ENCODE measurements at regions not wholly inside any gene's neighbourhood (a gene's known extent, or its start where the extent isn't known, plus 50 kb on each side); places are given as distances from the start of the nearest gene placed in this dataset.

DNA sequence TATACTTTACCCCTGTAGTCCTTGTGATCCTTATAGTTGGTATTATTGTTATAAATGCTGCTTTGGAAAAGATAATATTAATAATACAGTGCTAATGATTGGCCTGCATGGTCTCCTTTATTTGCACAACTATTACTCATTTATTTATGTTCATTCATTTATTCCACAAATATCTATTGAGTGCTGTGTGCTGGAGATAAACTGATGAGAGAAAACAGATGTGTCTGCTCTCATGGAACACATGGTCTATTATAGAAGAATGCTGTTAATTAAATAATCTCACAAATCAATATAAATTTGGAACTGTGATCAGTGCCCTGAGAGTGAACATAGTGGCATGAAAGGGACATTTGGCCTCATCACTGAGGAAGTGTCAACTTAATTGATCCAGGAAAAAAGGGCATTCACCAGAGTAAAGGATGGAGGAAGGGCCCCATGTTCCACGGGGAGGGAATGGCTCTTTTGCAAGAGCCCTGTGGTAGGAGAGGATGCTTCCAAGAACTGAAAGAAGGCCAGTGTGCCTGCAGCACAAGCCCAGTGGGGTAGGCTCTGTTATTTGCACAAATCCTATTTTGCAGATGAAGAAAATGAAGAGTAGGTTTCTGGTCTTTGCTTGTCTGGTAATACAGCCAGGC lies 91.5 kb upstream of the STK39 start:
- no peak for DNase-seq (ENCODE audit: low spot score)

DNA sequence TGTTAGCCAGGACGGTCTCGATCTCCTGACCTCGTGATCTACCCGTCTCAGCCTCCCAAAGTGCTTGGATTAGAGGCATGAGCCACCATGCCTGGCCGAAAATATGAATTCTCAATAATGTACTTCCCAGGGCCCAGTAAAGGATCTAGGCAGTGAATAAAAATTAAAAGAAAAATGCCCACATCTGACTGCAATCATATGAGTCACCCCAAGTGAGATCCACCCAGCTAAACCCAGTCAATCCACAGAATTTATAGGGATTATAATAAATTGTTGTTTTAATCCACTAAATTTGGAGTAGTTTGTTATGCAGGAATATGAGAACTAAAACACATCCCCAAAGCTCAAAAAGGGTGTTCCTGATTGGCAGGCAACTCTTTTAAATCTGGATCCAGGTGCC lies 93.5 kb upstream of the STK39 start:
- no peak for DNase-seq (ENCODE audit: low spot score)

DNA sequence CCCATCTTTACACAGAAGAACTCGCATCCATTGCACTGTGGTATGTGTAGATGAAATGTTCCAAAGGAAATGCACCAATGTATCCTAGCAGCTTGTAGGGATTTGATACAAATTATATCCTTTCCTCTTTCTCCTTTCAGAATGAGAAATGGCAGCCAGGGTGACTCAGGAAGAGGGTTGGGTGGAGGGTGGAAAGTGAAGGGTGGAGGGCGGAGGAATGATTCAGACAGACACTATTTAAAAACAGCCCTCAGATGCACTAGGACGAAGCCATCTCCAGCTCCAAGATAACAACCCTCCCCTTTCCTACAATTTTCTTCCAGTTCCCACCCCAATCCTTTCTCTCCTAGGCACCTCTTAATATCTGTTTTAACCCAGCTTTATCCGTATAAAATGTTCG lies 96.2 kb upstream of the STK39 start:
- no peak for DNase-seq (ENCODE audit: low spot score)

- DNase-seq (ENCODE audit: low spot score), result no peak
Measured at GRCh38 chr2:168344706-168345105, 97.3 kb upstream of the STK39 start.

DNA sequence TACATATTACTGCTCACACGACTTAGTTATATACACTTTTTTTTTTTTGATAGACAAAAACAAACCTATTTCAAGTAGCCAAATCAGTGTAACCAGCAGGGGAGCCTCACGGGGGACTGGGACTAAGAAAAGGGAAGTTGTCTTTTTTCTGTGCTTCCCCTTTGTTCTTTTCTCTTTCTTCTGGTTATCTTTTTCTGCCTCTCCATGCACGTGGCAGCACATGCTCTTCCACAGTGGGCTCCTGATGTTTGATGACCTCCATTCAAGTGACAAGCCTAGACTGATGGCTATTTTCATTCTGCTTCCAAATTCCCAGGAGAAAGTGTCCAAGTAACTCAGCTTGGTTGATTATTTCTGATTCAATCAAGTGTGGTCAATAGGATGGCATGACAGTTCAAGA lies 98.2 kb upstream of the STK39 start:
- DNase-seq (ENCODE audit: low spot score), result no peak

GRCh38 chr2:168346725-168347477 lies 99.5 kb upstream of the STK39 start:
- DNase-seq (ENCODE audit: low spot score), result peak; percentile 61

GRCh38 chr2:168348076-168348475 lies 100.7 kb upstream of the STK39 start:
- DNase-seq (ENCODE audit: low spot score), result peak; percentile 48

- DNase-seq (ENCODE audit: low spot score), result peak; percentile 3
Measured at GRCh38 chr2:168350380-168350779, 103.0 kb upstream of the STK39 start.

- no peak for DNase-seq (ENCODE audit: low spot score)
Measured at GRCh38 chr2:168353251-168353650, 102.8 kb upstream of the CERS6 start.

DNA sequence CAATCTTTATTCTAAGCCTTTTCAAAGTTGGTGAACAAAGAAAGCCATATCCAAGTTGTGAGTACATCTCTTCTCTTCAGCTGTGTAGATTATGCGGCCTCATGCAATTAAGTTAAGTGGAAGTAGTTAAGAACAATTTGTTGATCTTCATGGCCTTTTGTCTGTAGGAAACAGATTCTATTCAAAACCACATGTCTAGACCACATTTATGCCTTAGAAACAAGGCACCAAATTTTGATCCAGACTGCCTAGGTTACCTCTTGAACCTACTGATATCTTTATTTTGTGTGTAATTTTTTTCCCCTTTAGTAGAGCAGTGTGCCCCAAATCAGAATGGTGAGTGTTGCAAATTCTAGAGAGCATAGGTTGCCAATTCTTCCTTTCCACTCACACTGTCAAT lies 101.6 kb upstream of the CERS6 start:
- no peak for DNase-seq (ENCODE audit: low spot score)

GRCh38 chr2:168355121-168355520 lies 101.0 kb upstream of the CERS6 start:
- peak; percentile 56 for DNase-seq (ENCODE audit: low spot score)

DNA sequence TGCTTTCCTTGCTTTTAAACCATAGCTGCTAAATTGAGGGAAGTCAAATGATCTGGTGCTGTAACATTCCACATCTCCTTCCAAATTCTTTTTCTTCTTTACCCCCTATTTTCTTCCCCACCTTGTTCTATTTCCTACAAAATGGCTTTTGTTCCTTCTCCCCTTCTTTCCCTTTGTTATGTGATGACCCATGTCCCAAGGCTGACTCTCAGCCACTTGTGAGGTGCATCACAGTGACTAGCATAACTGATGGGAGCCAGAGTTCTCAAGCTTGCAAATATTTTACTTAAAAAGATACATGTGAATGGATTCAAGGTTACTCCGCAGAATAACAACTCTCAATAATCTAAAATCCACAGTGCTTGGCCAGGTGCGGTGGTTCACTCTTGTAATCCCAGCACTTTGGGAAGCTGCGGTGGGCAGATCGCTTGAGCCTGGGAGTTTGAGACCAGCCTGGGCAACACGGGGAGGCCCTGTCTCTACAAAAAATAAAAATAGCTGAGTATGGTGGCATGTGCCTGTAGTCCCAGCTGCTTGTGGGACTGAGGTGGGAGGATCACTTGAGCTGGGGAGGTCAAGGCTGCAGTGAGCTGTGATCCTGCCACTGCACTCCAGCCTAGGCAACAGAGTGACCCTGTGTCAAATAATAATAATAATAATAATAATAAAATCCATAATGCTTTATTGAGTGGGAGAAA lies 100.1 kb upstream of the CERS6 start:
- DNase-seq (ENCODE audit: low spot score), result no peak

DNA sequence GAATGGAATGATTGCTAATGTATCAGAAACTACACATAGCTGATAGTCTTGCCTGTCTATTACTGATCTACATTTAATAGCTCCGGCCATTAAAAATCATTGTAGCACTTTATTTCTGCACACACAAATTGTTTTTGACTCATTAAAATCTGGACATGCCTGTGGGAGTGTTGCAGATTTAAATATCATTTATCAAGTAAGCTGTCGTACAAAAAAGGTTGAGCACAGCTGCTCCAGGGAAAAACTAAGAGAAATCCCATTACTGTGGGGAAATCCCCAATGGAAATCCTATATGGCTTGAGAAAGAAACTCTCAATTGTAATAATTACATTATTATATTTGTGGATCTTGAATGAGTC lies 99.6 kb upstream of the CERS6 start:
- no peak for DNase-seq (ENCODE audit: low spot score)

DNA sequence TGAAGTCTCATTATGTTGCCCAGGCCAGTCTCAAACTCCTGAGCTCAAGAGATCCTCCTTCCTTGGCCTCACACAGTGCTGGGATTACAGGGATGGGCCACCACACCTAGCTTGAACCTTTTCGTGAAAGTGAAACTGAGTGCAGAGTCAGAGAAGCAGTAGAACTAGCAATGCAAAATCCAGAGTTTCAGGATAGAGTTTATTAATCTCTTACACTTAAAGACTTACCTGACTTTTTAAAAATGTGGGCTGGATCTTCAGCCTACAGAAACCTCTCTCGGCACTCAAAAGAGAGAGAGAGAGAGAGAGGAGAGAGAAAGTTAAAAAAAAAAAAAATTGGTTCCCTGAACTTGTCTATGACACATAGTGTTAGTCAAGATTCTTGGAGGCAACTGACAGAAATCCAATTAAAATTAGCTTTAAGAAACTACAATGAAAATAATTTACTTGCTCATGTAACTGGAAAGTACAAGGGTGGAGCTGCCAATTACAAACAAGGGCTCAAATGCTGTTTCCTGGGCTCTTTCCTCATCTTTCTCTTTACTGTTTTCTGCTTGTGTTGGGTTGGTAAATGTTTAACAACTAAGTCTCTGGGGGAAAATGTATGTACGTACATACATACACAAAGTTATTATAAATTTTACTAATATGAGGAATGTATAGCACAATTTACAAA lies 98.1 kb upstream of the CERS6 start:
- no peak for DNase-seq (ENCODE audit: low spot score)

- DNase-seq (ENCODE audit: low spot score), result no peak
Measured at GRCh38 chr2:168359082-168359481, 97.0 kb upstream of the CERS6 start.

DNA sequence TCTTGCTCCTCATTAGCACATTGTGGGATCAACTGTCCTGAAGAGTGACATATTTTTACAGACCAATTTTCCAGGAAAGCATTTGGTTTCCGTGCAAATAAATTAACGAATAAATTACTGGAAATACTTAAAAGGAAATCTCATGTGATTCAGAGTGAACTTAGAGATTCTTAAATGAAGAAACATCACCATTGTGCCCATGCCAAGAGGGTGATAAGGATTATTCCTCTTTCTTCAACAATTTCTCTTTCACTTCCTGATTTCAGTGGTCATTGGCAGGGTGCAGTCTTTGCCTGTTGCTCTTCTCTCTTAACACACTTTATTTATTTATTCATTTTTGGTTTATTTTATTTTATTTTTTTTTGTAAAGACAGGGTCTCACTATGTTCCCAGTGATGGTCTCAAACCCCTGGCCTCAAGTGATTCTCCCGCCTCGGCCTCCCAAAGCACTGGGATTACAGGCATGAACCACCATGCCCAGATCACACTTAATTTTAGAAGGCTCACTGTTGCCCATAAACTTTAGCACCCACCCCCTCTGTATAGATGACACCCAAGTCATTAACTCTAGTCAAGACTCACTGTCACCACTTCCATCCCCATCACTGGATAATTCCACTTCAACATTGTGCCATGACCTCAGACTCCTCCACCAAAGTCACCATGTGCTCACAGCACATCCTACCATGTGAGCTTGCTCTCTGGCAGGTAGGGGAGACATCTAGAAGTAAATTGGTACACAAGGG lies 92.6 kb upstream of the CERS6 start:
- no peak for DNase-seq (ENCODE audit: low spot score)

GRCh38 chr2:168365094-168365621 lies 90.9 kb upstream of the CERS6 start:
- no peak for DNase-seq (ENCODE audit: low spot score)

DNA sequence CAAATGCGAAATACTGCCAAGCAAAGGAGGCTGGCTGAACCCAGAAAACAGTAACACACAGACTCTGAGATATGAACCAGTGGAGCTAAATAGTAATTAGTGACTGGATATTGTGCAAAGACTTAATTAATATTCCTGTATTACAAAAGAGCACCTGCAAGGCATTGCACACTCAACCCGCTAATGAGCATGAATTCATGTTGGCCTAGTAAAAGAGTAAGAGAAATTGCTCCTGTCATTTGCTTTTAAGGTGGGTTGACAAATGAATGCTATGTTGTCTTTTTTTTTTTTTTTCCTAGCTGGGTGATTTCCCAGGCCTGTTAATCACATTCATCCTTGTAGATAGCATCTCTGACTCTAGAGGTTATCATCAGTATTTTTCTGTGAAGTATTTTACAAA lies 87.0 kb upstream of the CERS6 start:
- DNase-seq (ENCODE audit: low spot score), result no peak

DNA sequence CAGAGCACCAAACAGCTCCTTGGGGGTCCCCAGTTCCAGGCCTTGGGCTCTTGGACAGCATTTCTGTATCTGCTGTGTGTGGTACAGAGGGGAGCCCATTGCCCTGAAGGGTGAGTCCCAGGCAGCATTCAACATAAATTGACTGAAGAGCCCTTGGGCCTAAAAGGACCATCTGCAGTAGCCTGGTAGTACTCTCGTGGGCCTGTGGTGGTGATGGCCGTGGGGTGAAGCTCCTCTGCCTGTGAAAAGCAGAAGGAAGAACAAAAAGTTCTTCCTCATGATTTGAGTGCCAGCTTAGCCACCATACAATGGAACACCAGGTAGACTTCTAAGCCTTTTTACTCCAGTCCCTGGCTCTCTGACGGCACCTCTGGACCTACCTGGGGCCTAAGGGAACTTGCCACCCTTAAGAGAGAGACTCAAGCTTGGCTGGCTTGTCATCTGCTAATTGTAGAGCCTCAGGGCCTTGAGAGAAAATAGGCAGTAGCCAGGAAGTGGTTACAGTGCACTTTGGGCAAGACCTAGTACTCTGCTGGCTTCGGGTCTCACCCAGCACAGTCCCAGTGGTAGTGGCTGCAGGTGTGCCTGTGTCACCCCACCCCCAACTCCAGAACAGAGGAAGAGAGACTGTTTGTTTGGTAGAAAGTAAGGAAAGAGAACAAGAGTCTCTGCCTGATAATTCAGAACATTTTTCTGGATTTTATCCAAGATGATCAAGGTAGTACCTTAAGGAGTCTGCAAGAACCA lies 84.6 kb upstream of the CERS6 start:
- DNase-seq (ENCODE audit: low spot score), result no peak

DNA sequence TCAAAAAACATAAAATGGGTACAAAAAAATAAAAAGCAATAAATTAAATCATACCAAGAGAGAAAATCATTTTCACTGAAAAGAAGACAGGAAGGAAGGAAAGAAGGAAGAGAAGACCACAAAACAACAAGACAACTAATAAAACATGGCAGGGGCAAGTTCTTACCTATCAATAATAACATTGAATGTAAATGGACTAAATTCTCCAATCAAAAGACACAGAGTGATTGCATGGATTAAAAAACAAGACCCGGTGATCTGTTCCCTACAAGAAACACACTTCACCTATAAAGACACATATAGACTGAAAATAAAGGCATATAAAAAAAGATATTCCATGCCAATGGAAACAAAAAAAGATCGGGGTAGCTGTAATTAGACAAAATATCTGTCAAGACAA lies 82.6 kb upstream of the CERS6 start:
- DNase-seq (ENCODE audit: low spot score), result no peak

GRCh38 chr2:168375195-168375798 lies 80.8 kb upstream of the CERS6 start:
- peak; percentile 7 for DNase-seq (ENCODE audit: low spot score)

Measured in SW480 (cell line).